ENCODE measurements at regions not wholly inside any gene's neighbourhood (a gene's known extent, or its start where the extent isn't known, plus 50 kb on each side); places are given as distances from the start of the nearest gene placed in this dataset.
A peak's percentile ranks its signal among the peaks of the same experiment; 100 is the strongest.

- H3K4me3 ChIP-seq (ENCODE audit: low read length), result no peak overlapping the region
- peaks cover 9% of the 10 kb centered on the region for H3K9me3 ChIP-seq (ENCODE audit: control insufficient read depth, low read length)
- H3K4me1 ChIP-seq (ENCODE audit: control insufficient read depth, insufficient read depth, low read length), result peaks cover 37% of the 10 kb centered on the region
Measured at GRCh38 chr1:219347376-219347775, 173.7 kb downstream of the LYPLAL1 start.

GRCh38 chr1:219345953-219346352, 172.3 kb downstream of the LYPLAL1 start:
- DNase-seq (ENCODE audit: low read depth), result no peak
- Histone ChIP-seq H3K4me1 (ENCODE audit: control insufficient read depth, insufficient read depth, low read length) (peaks cover 29% of the 10 kb centered on the region), H3K36me3 (ENCODE audit: control insufficient read depth, insufficient read depth, low read length, severe bottlenecking) (no peaks in the 10 kb centered on the region), H3K27me3 (replicated peaks; ENCODE audit: control insufficient read depth, insufficient read depth, low read length) (no peaks in the 10 kb centered on the region), H3K9me3 (ENCODE audit: control insufficient read depth, low read length) (peaks cover 9% of the 10 kb centered on the region), H3K9ac (ENCODE audit: low read length) (no peak overlapping the region), H3K4me3 (ENCODE audit: low read length) (no peak overlapping the region)

More at GRCh38 chr1:219347376-219347775, 173.7 kb downstream of the LYPLAL1 start:
- no peak overlapping the region for H3K9ac ChIP-seq (ENCODE audit: low read length)
- H3K27me3 ChIP-seq (replicated peaks; ENCODE audit: control insufficient read depth, insufficient read depth, low read length), result no peaks in the 10 kb centered on the region
- no peaks in the 10 kb centered on the region for H3K36me3 ChIP-seq (ENCODE audit: control insufficient read depth, insufficient read depth, low read length, severe bottlenecking)
- no peak for DNase-seq (ENCODE audit: low read depth)

DNA sequence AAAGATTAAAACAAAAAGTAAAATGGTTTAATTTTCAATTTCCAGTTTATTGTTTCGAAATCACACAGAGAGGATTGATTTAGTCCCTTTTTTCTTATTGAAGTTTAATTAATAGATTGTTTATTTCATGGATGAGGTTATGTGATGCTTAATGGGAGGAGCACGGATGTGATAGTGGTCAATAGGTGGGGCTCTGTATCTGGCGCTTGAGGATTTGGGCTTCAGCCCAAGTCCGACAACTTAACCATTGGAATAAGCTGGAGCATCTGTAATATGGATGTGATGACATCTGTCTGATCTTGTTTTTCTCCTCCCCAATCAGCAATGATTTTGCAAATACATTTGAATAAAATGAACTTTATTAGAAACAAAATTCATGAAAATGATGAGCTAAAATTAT, 169.2 kb downstream of the LYPLAL1 start:
- Histone ChIP-seq H3K4me1 (ENCODE audit: control insufficient read depth, insufficient read depth, low read length) (peaks cover 27% of the 10 kb centered on the region), H3K9me3 (ENCODE audit: control insufficient read depth, low read length) (peaks cover 9% of the 10 kb centered on the region), H3K36me3 (ENCODE audit: control insufficient read depth, insufficient read depth, low read length, severe bottlenecking) (no peaks in the 10 kb centered on the region), H3K27me3 (replicated peaks; ENCODE audit: control insufficient read depth, insufficient read depth, low read length) (no peaks in the 10 kb centered on the region), H3K9ac (ENCODE audit: low read length) (no peak overlapping the region), H3K4me3 (ENCODE audit: low read length) (no peak overlapping the region)
- DNase-seq (ENCODE audit: low read depth), result no peak

DNA sequence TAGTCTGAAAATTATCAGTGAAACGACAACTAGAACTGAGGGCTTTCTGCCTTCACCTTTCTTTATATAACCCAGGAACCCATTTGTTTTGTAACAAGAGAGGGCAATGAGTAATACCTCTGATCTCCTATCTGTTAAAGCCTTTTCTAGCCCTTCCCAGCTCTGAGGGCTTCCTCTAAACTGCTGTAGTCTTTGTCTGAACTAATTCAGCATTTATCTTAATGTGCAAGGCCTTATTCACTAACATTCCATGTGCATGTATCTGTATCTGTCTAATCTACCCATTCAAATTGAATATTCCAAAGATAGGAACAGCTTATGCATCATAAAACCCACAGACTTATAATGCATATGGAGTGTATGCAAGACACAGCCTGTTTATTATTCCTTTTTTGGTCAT, 167.1 kb downstream of the LYPLAL1 start:
- Histone ChIP-seq H3K9ac (ENCODE audit: low read length) (no peak overlapping the region), H3K36me3 (ENCODE audit: control insufficient read depth, insufficient read depth, low read length, severe bottlenecking) (no peaks in the 10 kb centered on the region), H3K27me3 (replicated peaks; ENCODE audit: control insufficient read depth, insufficient read depth, low read length) (no peaks in the 10 kb centered on the region), H3K4me3 (ENCODE audit: low read length) (no peak overlapping the region), H3K4me1 (ENCODE audit: control insufficient read depth, insufficient read depth, low read length) (peaks cover 20% of the 10 kb centered on the region), H3K9me3 (ENCODE audit: control insufficient read depth, low read length) (peaks cover 5% of the 10 kb centered on the region)
- peak; percentile 28 for DNase-seq (ENCODE audit: low read depth)

DNA sequence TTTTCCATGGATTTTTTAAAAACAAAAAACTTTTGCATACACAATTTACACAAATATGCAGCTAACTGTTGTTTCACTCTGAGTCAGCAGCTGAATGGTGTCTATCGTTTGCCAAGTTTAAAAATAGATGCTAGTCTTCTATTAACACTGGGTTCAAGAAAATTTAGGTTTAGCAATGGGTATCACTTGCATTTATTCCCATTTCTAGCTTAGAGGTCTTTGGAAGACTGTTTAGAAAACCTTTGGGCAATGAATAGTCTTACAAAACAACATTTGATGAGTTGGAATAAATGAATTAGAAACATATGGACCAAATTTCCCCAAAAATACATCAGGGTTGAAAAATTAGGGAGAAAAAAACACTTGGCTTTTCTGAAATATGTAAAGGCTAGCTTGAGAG, 165.8 kb downstream of the LYPLAL1 start:
- Histone ChIP-seq H3K36me3 (ENCODE audit: control insufficient read depth, insufficient read depth, low read length, severe bottlenecking) (no peaks in the 10 kb centered on the region), H3K4me3 (ENCODE audit: low read length) (no peak overlapping the region), H3K9me3 (ENCODE audit: control insufficient read depth, low read length) (no peaks in the 10 kb centered on the region), H3K9ac (ENCODE audit: low read length) (no peak overlapping the region), H3K4me1 (ENCODE audit: control insufficient read depth, insufficient read depth, low read length) (peaks cover 20% of the 10 kb centered on the region), H3K27me3 (replicated peaks; ENCODE audit: control insufficient read depth, insufficient read depth, low read length) (no peaks in the 10 kb centered on the region)
- peak; percentile 67 for DNase-seq (ENCODE audit: low read depth)

GRCh38 chr1:219337588-219337987, 163.9 kb downstream of the LYPLAL1 start:
- no peak overlapping the region for H3K4me3 ChIP-seq (ENCODE audit: low read length)
- H3K27me3 ChIP-seq (replicated peaks; ENCODE audit: control insufficient read depth, insufficient read depth, low read length), result no peaks in the 10 kb centered on the region
- H3K9me3 ChIP-seq (ENCODE audit: control insufficient read depth, low read length), result no peaks in the 10 kb centered on the region
- no peak for DNase-seq (ENCODE audit: low read depth)
- no peak overlapping the region for H3K9ac ChIP-seq (ENCODE audit: low read length)
- no peaks in the 10 kb centered on the region for H3K36me3 ChIP-seq (ENCODE audit: control insufficient read depth, insufficient read depth, low read length, severe bottlenecking)
- peaks cover 20% of the 10 kb centered on the region for H3K4me1 ChIP-seq (ENCODE audit: control insufficient read depth, insufficient read depth, low read length)

GRCh38 chr1:219333626-219334025, 159.9 kb downstream of the LYPLAL1 start:
- H3K9me3 ChIP-seq (ENCODE audit: control insufficient read depth, low read length), result no peaks in the 10 kb centered on the region
- no peak for DNase-seq (ENCODE audit: low read depth)
- no peak overlapping the region for H3K4me3 ChIP-seq (ENCODE audit: low read length)

DNA sequence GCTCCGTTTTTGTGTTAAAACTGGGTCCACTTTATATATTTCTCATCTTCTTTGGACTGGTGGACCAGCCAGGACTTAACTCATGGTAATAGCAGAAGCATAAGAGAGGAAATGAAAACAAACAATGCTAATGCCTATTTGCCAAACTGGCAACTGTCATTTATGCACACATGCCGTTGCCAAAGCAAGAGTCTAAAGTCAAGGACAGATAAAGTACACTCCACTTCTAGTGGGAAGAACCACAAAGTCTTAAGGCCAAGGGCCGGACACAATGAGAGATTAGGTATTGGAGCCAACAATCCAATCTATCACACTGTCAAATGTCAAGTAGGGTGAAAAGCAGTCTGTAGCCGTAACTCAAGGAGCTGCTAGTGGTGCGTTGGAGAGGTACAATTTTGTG, 157.7 kb downstream of the LYPLAL1 start:
- Histone ChIP-seq H3K9me3 (ENCODE audit: control insufficient read depth, low read length) (no peaks in the 10 kb centered on the region), H3K9ac (ENCODE audit: low read length) (no peak overlapping the region), H3K27me3 (replicated peaks; ENCODE audit: control insufficient read depth, insufficient read depth, low read length) (no peaks in the 10 kb centered on the region), H3K4me3 (ENCODE audit: low read length) (no peak overlapping the region), H3K4me1 (ENCODE audit: control insufficient read depth, insufficient read depth, low read length) (no peaks in the 10 kb centered on the region), H3K36me3 (ENCODE audit: control insufficient read depth, insufficient read depth, low read length, severe bottlenecking) (no peaks in the 10 kb centered on the region)
- no peak for DNase-seq (ENCODE audit: low read depth)

More at GRCh38 chr1:219333626-219334025, 159.9 kb downstream of the LYPLAL1 start:
- Histone ChIP-seq H3K9ac (ENCODE audit: low read length) (no peak overlapping the region), H3K36me3 (ENCODE audit: control insufficient read depth, insufficient read depth, low read length, severe bottlenecking) (no peaks in the 10 kb centered on the region), H3K27me3 (replicated peaks; ENCODE audit: control insufficient read depth, insufficient read depth, low read length) (no peaks in the 10 kb centered on the region), H3K4me1 (ENCODE audit: control insufficient read depth, insufficient read depth, low read length) (no peaks in the 10 kb centered on the region)

DNA sequence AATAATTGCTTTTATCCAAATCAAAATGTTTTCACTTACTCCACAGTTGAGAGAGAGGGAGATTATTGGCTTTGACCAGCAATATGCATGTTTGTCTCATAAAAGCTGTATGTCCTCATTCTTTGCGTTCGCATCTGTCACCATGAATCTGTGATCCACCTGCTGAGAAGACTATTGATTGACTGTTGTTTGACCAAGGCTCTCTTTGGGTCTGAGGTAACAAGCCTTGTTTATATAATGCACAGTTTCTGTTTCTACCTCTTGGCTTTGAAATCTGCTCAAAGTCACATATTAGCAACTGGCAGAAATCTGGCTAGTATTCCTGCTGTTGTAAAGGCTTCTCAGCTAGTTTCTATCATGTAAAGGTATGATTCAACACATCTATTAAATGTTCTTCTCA, 157.0 kb downstream of the LYPLAL1 start:
- no peaks in the 10 kb centered on the region for H3K27me3 ChIP-seq (replicated peaks; ENCODE audit: control insufficient read depth, insufficient read depth, low read length)
- no peak for DNase-seq (ENCODE audit: low read depth)
- H3K4me3 ChIP-seq (ENCODE audit: low read length), result no peak overlapping the region
- H3K9me3 ChIP-seq (ENCODE audit: control insufficient read depth, low read length), result no peaks in the 10 kb centered on the region
- H3K4me1 ChIP-seq (ENCODE audit: control insufficient read depth, insufficient read depth, low read length), result no peaks in the 10 kb centered on the region
- H3K9ac ChIP-seq (ENCODE audit: low read length), result no peak overlapping the region
- H3K36me3 ChIP-seq (ENCODE audit: control insufficient read depth, insufficient read depth, low read length, severe bottlenecking), result no peaks in the 10 kb centered on the region

DNA sequence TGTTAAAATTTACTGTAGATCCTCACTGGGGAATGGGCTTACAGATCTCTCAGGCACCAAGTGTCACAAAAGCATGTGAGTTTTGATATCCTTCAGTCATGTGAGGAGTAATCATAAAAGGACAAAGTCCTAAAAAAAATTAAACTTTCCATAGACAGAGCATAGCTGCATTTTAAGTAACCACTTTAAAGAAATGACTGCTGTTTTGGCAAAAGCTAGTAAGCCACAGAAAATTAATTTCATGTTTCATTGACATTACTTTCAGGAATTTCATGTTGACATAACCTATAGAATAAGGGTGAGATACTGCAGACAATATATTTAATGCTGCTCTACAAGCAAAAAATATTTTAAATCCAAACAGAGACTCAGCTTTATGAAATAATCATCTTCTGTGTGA, 156.3 kb downstream of the LYPLAL1 start:
- H3K27me3 ChIP-seq (replicated peaks; ENCODE audit: control insufficient read depth, insufficient read depth, low read length), result no peaks in the 10 kb centered on the region
- no peaks in the 10 kb centered on the region for H3K36me3 ChIP-seq (ENCODE audit: control insufficient read depth, insufficient read depth, low read length, severe bottlenecking)
- no peak for DNase-seq (ENCODE audit: low read depth)
- no peaks in the 10 kb centered on the region for H3K9me3 ChIP-seq (ENCODE audit: control insufficient read depth, low read length)
- no peak overlapping the region for H3K9ac ChIP-seq (ENCODE audit: low read length)
- peaks cover 5% of the 10 kb centered on the region for H3K4me1 ChIP-seq (ENCODE audit: control insufficient read depth, insufficient read depth, low read length)
- H3K4me3 ChIP-seq (ENCODE audit: low read length), result no peak overlapping the region

DNA sequence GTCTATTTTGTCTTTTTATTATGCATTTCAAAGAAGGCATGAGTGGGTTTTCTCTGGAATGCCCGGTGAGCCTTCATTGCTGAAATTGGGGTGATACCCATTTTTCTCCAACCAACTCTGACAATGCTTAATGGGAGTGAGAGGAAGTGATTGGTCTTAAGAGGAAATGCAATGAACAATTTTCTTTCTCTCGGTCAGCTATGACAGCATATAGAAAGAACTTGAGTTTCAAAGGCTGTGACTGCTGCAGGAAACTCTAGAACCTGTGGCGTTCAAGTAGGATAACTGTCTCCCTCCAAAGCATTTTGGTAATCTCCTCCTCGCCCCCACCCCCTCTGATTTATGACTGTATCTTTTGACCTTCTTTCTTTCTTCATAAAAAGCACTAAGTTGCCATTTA, 155.9 kb downstream of the LYPLAL1 start:
- Histone ChIP-seq H3K4me1 (ENCODE audit: control insufficient read depth, insufficient read depth, low read length) (peaks cover 9% of the 10 kb centered on the region), H3K9ac (ENCODE audit: low read length) (no peak overlapping the region), H3K9me3 (ENCODE audit: control insufficient read depth, low read length) (no peaks in the 10 kb centered on the region), H3K4me3 (ENCODE audit: low read length) (no peak overlapping the region), H3K36me3 (ENCODE audit: control insufficient read depth, insufficient read depth, low read length, severe bottlenecking) (no peaks in the 10 kb centered on the region), H3K27me3 (replicated peaks; ENCODE audit: control insufficient read depth, insufficient read depth, low read length) (no peaks in the 10 kb centered on the region)
- peak; percentile 43 for DNase-seq (ENCODE audit: low read depth)

DNA sequence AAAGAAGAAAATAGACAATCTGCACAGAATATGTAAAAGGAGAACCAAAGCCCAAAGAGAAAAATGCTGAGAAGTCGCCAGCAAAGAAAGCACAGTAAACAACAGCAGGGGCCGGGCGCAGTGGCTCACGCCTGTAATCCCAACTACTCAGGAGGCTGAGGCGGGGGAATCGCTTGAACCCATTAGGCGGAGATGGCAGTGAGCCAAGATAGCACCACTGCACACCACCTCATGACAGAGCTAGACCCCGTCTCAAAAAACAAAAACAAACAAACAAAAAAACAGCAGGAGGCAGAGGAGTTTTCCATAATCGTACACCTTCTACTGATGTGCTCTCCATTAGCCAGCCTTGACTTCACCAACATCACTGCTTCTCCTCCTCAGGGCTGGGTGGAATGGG, 153.2 kb downstream of the LYPLAL1 start:
- DNase-seq (ENCODE audit: low read depth), result no peak

More for the DNA sequence above, 153.2 kb downstream of the LYPLAL1 start:
- no peaks in the 10 kb centered on the region for H3K9me3 ChIP-seq (ENCODE audit: control insufficient read depth, low read length)
- H3K9ac ChIP-seq (ENCODE audit: low read length), result no peak overlapping the region
- H3K27me3 ChIP-seq (replicated peaks; ENCODE audit: control insufficient read depth, insufficient read depth, low read length), result no peaks in the 10 kb centered on the region
- H3K36me3 ChIP-seq (ENCODE audit: control insufficient read depth, insufficient read depth, low read length, severe bottlenecking), result no peaks in the 10 kb centered on the region
- no peak overlapping the region for H3K4me3 ChIP-seq (ENCODE audit: low read length)
- H3K4me1 ChIP-seq (ENCODE audit: control insufficient read depth, insufficient read depth, low read length), result peaks cover 18% of the 10 kb centered on the region
